ENCODE measurements at regions not wholly inside any gene's neighbourhood (a gene's known extent, or its start where the extent isn't known, plus 50 kb on each side); places are given as distances from the start of the nearest gene placed in this dataset.
"Not testable (repeated sequence)": the region's sequence is repeated elsewhere in the genome, so short reads cannot be mapped to it uniquely, and the experiment has no call there.

GRCh38 chr16:26840691-26841090 is 226.0 kb upstream of the C16orf82 start:
- ATAC-seq (ENCODE audit: low read depth) (no peak), DNase-seq (ENCODE audit: low spot score in 2 of 2) (no peak)
- peaks cover 5% of the 10 kb centered on the region for H3K27me3 Mint-ChIP-seq
- H3K27ac Mint-ChIP-seq = no peak overlapping the region
- H3K9me3 Mint-ChIP-seq = peaks cover 3% of the 10 kb centered on the region
- no peak overlapping the region for H3K4me3 Mint-ChIP-seq
- H3K4me1 Mint-ChIP-seq = no peaks in the 10 kb centered on the region
- no peaks in the 10 kb centered on the region for H3K36me3 Mint-ChIP-seq

GRCh38 chr16:26856271-26856670 is 210.5 kb upstream of the C16orf82 start:
- peaks cover 4% of the 10 kb centered on the region for H3K27me3 Mint-ChIP-seq
- H3K4me1 Mint-ChIP-seq = no peaks in the 10 kb centered on the region
- peaks cover 17% of the 10 kb centered on the region for H3K9me3 Mint-ChIP-seq
- H3K4me3 Mint-ChIP-seq = no peak overlapping the region
- no peak overlapping the region for H3K27ac Mint-ChIP-seq
- DNase-seq (ENCODE audit: low spot score in 2 of 2) (no peak), ATAC-seq (ENCODE audit: low read depth) (no peak)
- peaks cover 8% of the 10 kb centered on the region for H3K36me3 Mint-ChIP-seq

- no peak for DNase-seq (ENCODE audit: low spot score in 2 of 2)
- no peaks in the 10 kb centered on the region for H3K4me1 Mint-ChIP-seq
- ATAC-seq (ENCODE audit: low read depth) = no peak
- no peak overlapping the region for H3K4me3 Mint-ChIP-seq
- H3K9me3 Mint-ChIP-seq = peaks cover 18% of the 10 kb centered on the region
- H3K27me3 Mint-ChIP-seq = peaks cover 4% of the 10 kb centered on the region
- H3K27ac Mint-ChIP-seq = no peak overlapping the region
- H3K36me3 Mint-ChIP-seq = peaks cover 10% of the 10 kb centered on the region
These were observed 209.9 kb upstream of the C16orf82 start for GRCh38 chr16:26856791-26857190.

DNA sequence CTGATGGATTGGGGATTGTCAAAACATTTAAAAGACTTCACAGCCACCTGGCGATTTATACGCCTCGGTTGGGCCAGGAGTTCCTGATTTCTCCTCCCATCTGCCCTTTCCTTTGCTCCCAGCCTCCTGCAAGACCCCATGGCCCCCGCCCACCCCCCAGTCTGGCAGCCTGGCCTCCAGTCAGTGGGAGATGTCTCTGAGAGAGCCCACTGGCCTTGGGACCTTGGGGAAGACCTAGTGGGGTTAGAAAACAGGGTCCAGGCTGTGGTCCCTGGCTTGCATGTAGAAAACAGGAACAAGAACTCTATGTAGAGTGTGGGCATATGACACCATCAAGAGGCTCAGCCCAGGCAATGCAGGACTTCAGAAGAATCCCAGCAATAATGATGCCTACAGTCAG is 209.4 kb upstream of the C16orf82 start:
- Mint-ChIP-seq H3K27ac (no peak overlapping the region), H3K4me3 (no peak overlapping the region), H3K36me3 (peaks cover 10% of the 10 kb centered on the region), H3K9me3 (peaks cover 18% of the 10 kb centered on the region), H3K4me1 (no peaks in the 10 kb centered on the region), H3K27me3 (peaks cover 4% of the 10 kb centered on the region)
- ATAC-seq (ENCODE audit: low read depth) (no peak), DNase-seq (ENCODE audit: low spot score in 2 of 2) (no peak)

DNA sequence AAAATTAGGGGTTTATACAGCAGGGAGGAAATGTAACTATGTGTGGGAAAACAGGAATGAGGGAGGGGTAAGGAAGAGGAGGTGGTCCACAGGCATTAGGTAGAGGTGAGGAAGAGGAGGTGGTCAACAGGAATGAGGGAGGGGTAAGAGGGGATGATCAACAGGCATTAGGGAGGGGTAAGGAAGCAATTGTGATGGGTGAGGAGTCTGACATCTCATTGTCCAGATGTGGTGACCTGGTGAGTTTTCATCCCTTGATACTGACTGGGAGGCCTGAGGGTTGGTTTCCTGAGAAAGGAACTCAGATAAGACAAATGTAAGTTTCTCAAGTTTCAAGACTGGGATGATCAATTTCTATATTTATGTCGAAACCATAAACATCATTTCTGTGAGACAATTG is 206.2 kb upstream of the C16orf82 start:
- no peak overlapping the region for H3K27ac Mint-ChIP-seq
- no peaks in the 10 kb centered on the region for H3K4me1 Mint-ChIP-seq

GRCh38 chr16:26863931-26864330 is 202.8 kb upstream of the C16orf82 start:
- Mint-ChIP-seq H3K27me3 (peaks cover 6% of the 10 kb centered on the region), H3K4me3 (no peak overlapping the region), H3K9me3 (peaks cover 12% of the 10 kb centered on the region), H3K4me1 (no peaks in the 10 kb centered on the region), H3K27ac (no peak overlapping the region), H3K36me3 (peaks cover 7% of the 10 kb centered on the region)
- ATAC-seq (ENCODE audit: low read depth) (no peak), DNase-seq (ENCODE audit: low spot score in 2 of 2) (no peak)

More for the DNA sequence above, 206.2 kb upstream of the C16orf82 start:
- Mint-ChIP-seq H3K9me3 (peaks cover 15% of the 10 kb centered on the region), H3K4me3 (no peak overlapping the region), H3K27me3 (peaks cover 4% of the 10 kb centered on the region), H3K36me3 (peaks cover 10% of the 10 kb centered on the region)
- DNase-seq (ENCODE audit: low spot score in 2 of 2) (no peak), ATAC-seq (ENCODE audit: low read depth) (no peak)

DNA sequence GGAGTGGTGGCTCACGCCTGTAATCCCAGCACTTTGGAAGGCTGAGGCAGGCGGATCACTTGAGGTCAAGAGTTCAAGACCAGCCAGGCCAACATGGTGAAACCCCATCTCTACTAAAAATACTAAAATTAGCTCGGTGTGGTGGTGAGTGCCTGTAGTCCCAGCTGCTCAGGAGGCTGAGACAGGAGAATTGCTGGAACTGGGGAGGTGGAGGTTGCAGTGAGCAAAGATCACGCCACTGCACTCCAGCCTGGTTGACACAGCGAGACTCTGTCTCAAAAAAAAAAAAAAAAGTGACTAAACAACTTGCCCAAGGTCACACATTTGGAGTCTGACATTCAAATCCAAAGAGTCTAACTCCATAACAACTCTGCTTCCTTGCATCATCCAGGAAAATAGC is 192.4 kb upstream of the C16orf82 start:
- H3K36me3 Mint-ChIP-seq; H3K9me3 Mint-ChIP-seq; H3K27me3 Mint-ChIP-seq; H3K4me3 Mint-ChIP-seq; H3K27ac Mint-ChIP-seq; DNase-seq (ENCODE audit: low spot score in 2 of 2); ATAC-seq (ENCODE audit: low read depth); H3K4me1 Mint-ChIP-seq: not testable (repeated sequence)

GRCh38 chr16:26877421-26877820 is 189.3 kb upstream of the C16orf82 start:
- Mint-ChIP-seq H3K27ac (no peak overlapping the region), H3K9me3 (peaks cover 5% of the 10 kb centered on the region), H3K4me3 (no peak overlapping the region), H3K4me1 (no peaks in the 10 kb centered on the region), H3K36me3 (no peaks in the 10 kb centered on the region), H3K27me3 (peaks cover 3% of the 10 kb centered on the region)
- DNase-seq (ENCODE audit: low spot score in 2 of 2) (no peak), ATAC-seq (ENCODE audit: low read depth) (no peak)

DNA sequence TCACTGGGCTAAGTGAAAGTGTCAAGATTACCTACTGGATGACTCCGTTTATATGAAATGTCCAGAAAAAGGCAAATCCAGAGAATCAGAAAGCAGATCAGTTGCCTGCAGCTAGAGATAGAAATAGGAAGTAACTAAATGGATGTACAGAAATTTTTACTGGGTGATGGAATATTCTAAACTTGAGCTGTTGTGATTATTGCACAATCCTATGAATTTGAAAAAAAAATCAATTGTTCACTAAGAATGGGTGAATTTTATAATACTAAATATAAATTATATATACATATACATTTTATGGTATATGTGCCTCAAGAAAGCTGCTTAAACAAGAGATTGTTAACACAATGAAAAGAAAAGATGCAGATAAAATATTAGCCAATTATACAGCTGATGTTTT is 181.1 kb upstream of the C16orf82 start:
- Mint-ChIP-seq H3K4me3 (no peak overlapping the region), H3K4me1 (no peaks in the 10 kb centered on the region), H3K27ac (no peak overlapping the region), H3K9me3 (peaks cover 6% of the 10 kb centered on the region), H3K27me3 (no peaks in the 10 kb centered on the region), H3K36me3 (no peaks in the 10 kb centered on the region)
- ATAC-seq (ENCODE audit: low read depth) (no peak), DNase-seq (ENCODE audit: low spot score in 2 of 2) (no peak)

- Mint-ChIP-seq H3K4me1 (no peaks in the 10 kb centered on the region), H3K36me3 (no peaks in the 10 kb centered on the region), H3K27ac (no peak overlapping the region), H3K9me3 (peaks cover 4% of the 10 kb centered on the region), H3K27me3 (no peaks in the 10 kb centered on the region), H3K4me3 (no peak overlapping the region)
- DNase-seq (ENCODE audit: low spot score in 2 of 2) = no peak
- no peak for ATAC-seq (ENCODE audit: low read depth)
These were observed 177.0 kb upstream of the C16orf82 start for GRCh38 chr16:26889740-26890139.

DNA sequence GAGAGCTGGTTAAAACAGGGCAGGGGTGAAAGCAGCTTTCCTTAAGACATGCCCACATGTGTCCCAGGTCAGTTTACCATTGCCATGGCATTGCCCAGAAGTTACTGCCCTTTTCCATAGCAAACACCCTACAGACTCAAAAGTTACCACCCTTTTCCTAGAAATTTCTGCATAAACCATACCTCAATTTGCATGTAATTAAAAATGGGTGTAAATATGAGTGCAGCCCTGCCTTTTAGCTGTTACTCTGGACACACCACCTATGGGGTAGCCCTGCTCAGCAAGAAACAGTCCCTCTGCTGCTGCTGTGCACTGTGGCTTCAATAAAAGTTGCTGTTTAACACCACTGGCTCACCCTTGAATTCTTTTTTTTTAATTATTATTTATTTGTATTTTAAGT is 168.5 kb upstream of the C16orf82 start:
- Mint-ChIP-seq H3K27ac (no peak overlapping the region), H3K4me3 (no peak overlapping the region), H3K9me3 (peaks cover 3% of the 10 kb centered on the region), H3K4me1 (no peaks in the 10 kb centered on the region), H3K36me3 (no peaks in the 10 kb centered on the region), H3K27me3 (no peaks in the 10 kb centered on the region)
- ATAC-seq (ENCODE audit: low read depth) (no peak), DNase-seq (ENCODE audit: low spot score in 2 of 2) (no peak)

DNA sequence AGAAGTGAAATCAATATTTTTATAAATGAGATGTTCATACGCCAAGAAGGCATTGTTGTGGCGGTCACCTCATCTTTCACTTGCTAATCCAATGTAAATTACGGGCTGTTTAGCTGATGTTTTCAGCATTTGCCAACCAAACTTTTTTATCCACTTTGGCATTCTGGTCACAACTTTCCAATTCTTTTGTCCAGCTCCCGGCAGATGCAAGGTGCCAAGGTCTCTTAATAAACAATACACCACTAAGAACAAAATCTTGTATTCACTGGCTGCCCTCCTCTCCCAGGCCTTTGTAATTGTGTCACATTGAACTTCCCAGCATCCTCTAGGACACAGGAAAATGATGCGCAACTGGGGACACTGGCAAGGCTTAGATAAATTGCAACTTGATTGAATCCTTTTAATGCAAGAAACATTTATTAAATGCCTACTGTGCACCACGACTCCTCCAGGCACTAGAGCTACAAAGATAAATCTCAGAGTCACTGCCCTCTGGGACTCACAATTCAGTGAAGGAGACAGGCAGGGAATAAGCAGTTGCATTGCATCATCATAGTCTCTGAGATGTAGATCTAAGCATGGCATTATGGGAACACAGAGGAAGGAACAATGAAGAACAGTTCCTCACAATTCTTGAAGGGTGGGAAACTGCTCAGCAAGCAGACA is 165.4 kb upstream of the C16orf82 start:
- Mint-ChIP-seq H3K9me3 (peaks cover 2% of the 10 kb centered on the region), H3K27me3 (no peaks in the 10 kb centered on the region), H3K4me1 (no peaks in the 10 kb centered on the region), H3K36me3 (no peaks in the 10 kb centered on the region), H3K27ac (no peak overlapping the region), H3K4me3 (no peak overlapping the region)
- ATAC-seq (ENCODE audit: low read depth) (no peak), DNase-seq (ENCODE audit: low spot score in 2 of 2) (no peak)

DNA sequence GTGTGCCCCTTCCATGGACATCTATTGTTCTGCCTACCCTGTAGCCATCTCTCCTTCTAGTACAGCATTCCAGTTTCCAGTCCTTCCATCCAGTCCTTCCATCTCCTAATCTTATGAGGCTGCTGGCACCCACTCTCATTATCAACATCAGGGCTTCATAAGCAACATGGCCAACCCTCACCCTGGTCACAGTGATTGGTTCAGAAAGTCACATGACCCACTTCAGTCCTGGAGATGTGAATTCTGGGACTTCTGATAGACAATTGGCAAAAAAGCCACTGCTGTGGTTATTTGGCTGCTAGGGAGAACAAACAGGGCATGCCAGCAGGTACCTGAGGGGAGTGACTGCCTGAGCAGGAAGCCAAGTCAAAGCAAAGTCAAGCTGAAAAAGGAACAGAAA is 164.7 kb upstream of the C16orf82 start:
- H3K9me3 Mint-ChIP-seq = peaks cover 2% of the 10 kb centered on the region
- ATAC-seq (ENCODE audit: low read depth) (no peak), DNase-seq (ENCODE audit: low spot score in 2 of 2) (no peak)
- H3K36me3 Mint-ChIP-seq = no peaks in the 10 kb centered on the region
- no peak overlapping the region for H3K27ac Mint-ChIP-seq
- H3K4me1 Mint-ChIP-seq = no peaks in the 10 kb centered on the region
- no peaks in the 10 kb centered on the region for H3K27me3 Mint-ChIP-seq
- no peak overlapping the region for H3K4me3 Mint-ChIP-seq

GRCh38 chr16:26905336-26905735 is 161.4 kb upstream of the C16orf82 start:
- Mint-ChIP-seq H3K4me3 (no peak overlapping the region), H3K9me3 (peaks cover 9% of the 10 kb centered on the region), H3K27me3 (peaks cover 12% of the 10 kb centered on the region), H3K4me1 (no peaks in the 10 kb centered on the region), H3K27ac (no peak overlapping the region), H3K36me3 (no peaks in the 10 kb centered on the region)
- no peak for ATAC-seq (ENCODE audit: low read depth)
- DNase-seq (ENCODE audit: low spot score in 2 of 2) = no peak

GRCh38 chr16:26909623-26910022 is 157.1 kb upstream of the C16orf82 start:
- H3K9me3 Mint-ChIP-seq = peaks cover 10% of the 10 kb centered on the region
- H3K27ac Mint-ChIP-seq = no peak overlapping the region
- H3K36me3 Mint-ChIP-seq = no peaks in the 10 kb centered on the region
- H3K27me3 Mint-ChIP-seq = peaks cover 14% of the 10 kb centered on the region
- ATAC-seq (ENCODE audit: low read depth) = no peak
- H3K4me1 Mint-ChIP-seq = no peaks in the 10 kb centered on the region
- DNase-seq (ENCODE audit: low spot score in 2 of 2) = no peak
- no peak overlapping the region for H3K4me3 Mint-ChIP-seq

Measured in memory B cell (primary cell).